Activated B cell treated with CpG ODN at 0.5 μM for 24 hours (primary cell): ENCODE measurements at regions not wholly inside any gene's neighbourhood (a gene's known extent, or its start where the extent isn't known, plus 50 kb on each side); places are given as distances from the start of the nearest gene placed in this dataset.
"Not testable (repeated sequence)": the region's sequence is repeated elsewhere in the genome, so short reads cannot be mapped to it uniquely, and the experiment has no call there.

ENCODE experiments used
- ATAC-seq: fragments of 200-7000 bp; cut with Tn5 transposase; one replicate; pipeline ENCODE4 v1.10.0; 2021; ENCODE audit warnings: low read depth, mild to moderate bottlenecking, moderate library complexity
- CTCF ChIA-PET: fragments of 350-600 bp; sonication (Branson Sonifier 250); formaldehyde crosslinking; loops from one replicate; lab custom pipeline; 2021; ENCODE audit warnings: antibody characterized with exemption; lab: Charles Lee
- POLR2A ChIA-PET: fragments of 350-600 bp; sonication (Branson Sonifier 250); formaldehyde crosslinking; loops from one replicate; lab custom pipeline; 2021; ENCODE audit warnings: antibody characterized with exemption; lab: Charles Lee
- DNase-seq: peaks from one replicate; pipeline ENCODE4 v3.0.0; 2022
- H3K27ac Mint-ChIP-seq: one replicate; pipeline ENCODE4 v1.8.0; 2020; ENCODE audit warnings: mixed read lengths
- H3K27me3 Mint-ChIP-seq: one replicate; pipeline ENCODE4 v1.8.0; 2021; ENCODE audit warnings: mixed read lengths
- H3K36me3 Mint-ChIP-seq: one replicate; pipeline ENCODE4 v1.8.0; 2021; ENCODE audit warnings: low read depth, mixed read lengths
- H3K4me1 Mint-ChIP-seq: one replicate; pipeline ENCODE4 v1.8.0; 2021; ENCODE audit warnings: mixed read lengths
- H3K4me3 Mint-ChIP-seq: one replicate; pipeline ENCODE4 v1.8.0; 2020; ENCODE audit warnings: mild to moderate bottlenecking, mixed read lengths
- H3K9me3 Mint-ChIP-seq: one replicate; pipeline ENCODE4 v1.8.0; 2020; ENCODE audit warnings: mixed read lengths
- CTCF ChIP-seq: fragments of 200-600 bp; IDR thresholded peaks from one replicate; pipeline ENCODE4 v1.8.0; 2022; ENCODE audit warnings: antibody characterized with exemption, mild to moderate bottlenecking
- intact Hi-C: fragments of 100-400 bp; cut with micrococcal nuclease; formaldehyde crosslinking; loops from one replicate; pipeline ENCODE4 v1.15.1; 2024

DNA sequence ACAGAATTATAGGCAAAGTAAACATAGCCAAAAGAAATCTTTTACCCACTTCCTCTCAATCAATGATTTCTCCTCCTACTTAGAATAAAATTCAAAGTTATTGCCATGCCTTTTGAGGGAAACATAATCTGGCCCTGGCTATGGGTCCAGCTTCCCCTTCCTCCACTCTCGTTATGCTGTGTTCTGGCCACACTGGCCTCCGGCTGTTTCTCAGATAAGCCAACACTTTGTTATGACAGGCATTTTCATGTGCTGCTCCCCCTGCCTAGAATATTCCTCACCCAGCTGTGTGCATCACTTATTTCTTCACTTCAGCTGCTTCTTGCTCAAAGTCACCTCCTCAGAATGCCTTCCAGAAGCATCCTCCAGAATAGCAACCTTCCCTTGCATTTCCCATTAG, 386.6 kb upstream of the AADAT start:
- ATAC-seq = no peak
- no peak for DNase-seq
- ChIA-PET POLR2A (no interaction called here), CTCF (no interaction called here)
- Mint-ChIP-seq H3K4me1 (no peaks in the 10 kb centered on the region), H3K27me3 (no peaks in the 10 kb centered on the region), H3K4me3 (no peak overlapping the region), H3K36me3 (no peaks in the 10 kb centered on the region), H3K27ac (no peak overlapping the region), H3K9me3 (no peaks in the 10 kb centered on the region)
- no peak for TF ChIP-seq CTCF
- intact Hi-C loops = no loop called here

- no peak for DNase-seq
- H3K9me3 Mint-ChIP-seq = peaks cover 6% of the 10 kb centered on the region
- H3K36me3 Mint-ChIP-seq = no peaks in the 10 kb centered on the region
- ATAC-seq = no peak
- no peak overlapping the region for H3K4me3 Mint-ChIP-seq
- intact Hi-C loops = no loop called here
- no peak for TF ChIP-seq CTCF
- POLR2A ChIA-PET = no interaction called here
- CTCF ChIA-PET = no interaction called here
- no peaks in the 10 kb centered on the region for H3K4me1 Mint-ChIP-seq
- H3K27me3 Mint-ChIP-seq = no peaks in the 10 kb centered on the region
- H3K27ac Mint-ChIP-seq = no peak overlapping the region
Observed at GRCh38 chr4:170465429-170465828, 375.7 kb upstream of the AADAT start.

DNA sequence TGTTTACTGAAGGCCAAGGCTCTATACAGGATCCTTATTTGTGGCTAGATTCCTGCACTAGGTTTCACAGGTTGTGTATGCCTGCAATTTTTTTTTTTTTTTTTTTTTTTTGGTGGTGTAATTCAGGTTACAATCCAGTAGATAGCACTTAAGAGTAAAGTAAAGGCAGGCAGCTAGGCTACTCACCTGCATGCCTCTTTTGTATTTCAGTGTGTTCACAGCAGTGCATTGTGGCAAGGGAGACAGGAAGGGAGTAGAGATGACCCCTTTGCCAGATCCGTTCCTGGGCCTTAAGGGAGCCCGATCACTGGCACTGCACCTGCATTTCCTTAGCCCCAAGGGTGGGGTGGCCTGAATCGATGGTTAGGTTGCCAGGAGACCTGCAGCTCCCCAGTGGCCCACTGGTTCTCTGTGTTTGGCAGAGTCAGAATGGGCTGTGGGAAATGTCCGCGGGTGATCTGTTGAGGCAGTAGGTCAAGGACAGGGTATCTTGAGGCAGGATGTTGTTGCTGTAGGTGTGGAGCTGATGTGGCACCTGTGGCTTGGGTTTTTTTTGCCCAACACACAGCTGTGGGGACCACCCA, 374.9 kb upstream of the AADAT start:
- ChIA-PET CTCF (no interaction called here), POLR2A (no interaction called here)
- ATAC-seq (no peak), DNase-seq (no peak)
- no peak for TF ChIP-seq CTCF
- intact Hi-C loops = no loop called here
- H3K9me3 Mint-ChIP-seq = peaks cover 6% of the 10 kb centered on the region
- no peak overlapping the region for H3K27ac Mint-ChIP-seq
- no peaks in the 10 kb centered on the region for H3K36me3 Mint-ChIP-seq
- no peak overlapping the region for H3K4me3 Mint-ChIP-seq
- no peaks in the 10 kb centered on the region for H3K4me1 Mint-ChIP-seq
- H3K27me3 Mint-ChIP-seq = no peaks in the 10 kb centered on the region

- Mint-ChIP-seq H3K27ac (no peak overlapping the region), H3K9me3 (no peaks in the 10 kb centered on the region), H3K27me3 (no peaks in the 10 kb centered on the region), H3K36me3 (no peaks in the 10 kb centered on the region), H3K4me3 (no peak overlapping the region), H3K4me1 (no peaks in the 10 kb centered on the region)
- ATAC-seq (no peak), DNase-seq (no peak)
- ChIA-PET POLR2A (no interaction called here), CTCF (no interaction called here)
- no peak for TF ChIP-seq CTCF
- intact Hi-C loops = no loop called here
Observed at GRCh38 chr4:170446782-170447181, 357.0 kb upstream of the AADAT start.

DNA sequence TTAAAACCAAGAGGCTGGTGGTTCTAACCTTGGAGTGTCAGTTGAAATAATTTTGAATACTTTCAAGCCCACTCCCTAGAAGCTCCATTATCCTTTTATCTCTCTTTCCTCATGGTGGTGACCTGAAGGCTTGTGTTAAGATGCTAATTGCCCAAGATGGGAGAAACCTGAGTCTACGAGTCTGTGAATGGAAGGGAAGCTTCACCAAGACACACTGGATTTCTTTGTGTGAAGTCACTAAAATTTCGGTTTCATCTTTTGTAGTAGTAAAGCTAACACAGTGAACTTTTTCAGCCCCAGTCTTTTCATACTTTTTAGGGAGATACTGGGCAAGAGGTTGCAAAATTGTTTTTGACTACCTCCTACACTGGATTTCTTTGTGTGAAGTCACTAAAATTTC, 351.4 kb upstream of the AADAT start:
- POLR2A ChIA-PET, CTCF ChIA-PET, H3K4me3 Mint-ChIP-seq, ATAC-seq, H3K36me3 Mint-ChIP-seq, H3K9me3 Mint-ChIP-seq, intact Hi-C loops, H3K27ac Mint-ChIP-seq, H3K4me1 Mint-ChIP-seq, H3K27me3 Mint-ChIP-seq, DNase-seq: not testable (repeated sequence)

DNA sequence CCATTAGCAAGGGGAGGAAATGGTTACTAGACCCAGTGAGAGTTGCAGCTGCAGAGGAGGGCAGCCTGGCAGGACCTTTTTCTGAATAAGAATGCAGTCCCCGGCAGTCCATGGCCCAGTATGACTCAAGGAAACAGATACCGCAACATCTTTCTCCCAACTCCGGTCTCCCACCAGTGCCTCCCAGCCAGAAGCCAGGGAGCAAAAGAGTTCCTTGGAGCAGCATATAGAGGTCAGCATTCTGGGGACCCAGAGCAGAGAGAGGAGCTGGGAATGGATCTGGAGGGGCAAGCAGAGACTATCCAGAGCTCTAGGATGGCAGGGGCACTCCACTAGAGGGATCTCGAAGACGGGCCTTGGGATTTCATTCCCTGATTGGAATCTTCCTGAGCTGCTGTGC, 339.2 kb upstream of the AADAT start:
- ChIA-PET CTCF (no interaction called here), POLR2A (no interaction called here)
- no peaks in the 10 kb centered on the region for H3K36me3 Mint-ChIP-seq
- intact Hi-C loops = no loop called here
- no peak overlapping the region for H3K27ac Mint-ChIP-seq
- no peak overlapping the region for H3K4me3 Mint-ChIP-seq
- TF ChIP-seq CTCF = no peak
- DNase-seq (no peak), ATAC-seq (no peak)
- H3K27me3 Mint-ChIP-seq = no peaks in the 10 kb centered on the region
- no peaks in the 10 kb centered on the region for H3K9me3 Mint-ChIP-seq
- H3K4me1 Mint-ChIP-seq = no peaks in the 10 kb centered on the region
